H9 (cell line): ENCODE measurements at regions not wholly inside any gene's neighbourhood (a gene's known extent, or its start where the extent isn't known, plus 50 kb on each side); places are given as distances from the start of the nearest gene placed in this dataset.

Experiments
- DNase-seq: peaks from one replicate; pipeline ENCODE4 v3.0.0-alpha.2; 2017
- H2AFZ ChIP-seq: one replicate; pipeline ENCODE4 v1.6.1; 2013; ENCODE audit warnings: mild to moderate bottlenecking, low read length, control low read depth, moderate library complexity
- H2AK5ac ChIP-seq: 2 replicates; pipeline ENCODE4 v1.6.1; 2013; ENCODE audit warnings: low read length, control low read depth, mixed read lengths; ENCODE audit not compliant: insufficient read length
- H2BK120ac ChIP-seq: one replicate; pipeline ENCODE4 v1.6.1; 2013; ENCODE audit warnings: low read depth, mild to moderate bottlenecking, low read length, control low read depth, inconsistent platforms; ENCODE audit not compliant: poor library complexity, severe bottlenecking
- H2BK12ac ChIP-seq: 2 replicates; pipeline ENCODE4 v1.6.1; 2013; ENCODE audit warnings: low read length, control low read depth, mixed read lengths, low read depth; ENCODE audit not compliant: insufficient read length
- H2BK15ac ChIP-seq: 2 replicates; pipeline ENCODE4 v1.6.1; 2013; ENCODE audit warnings: low read depth, low read length, control low read depth
- H2BK20ac ChIP-seq: one replicate; pipeline ENCODE4 v1.6.1; 2013; ENCODE audit warnings: low read depth, mild to moderate bottlenecking, low read length, control low read depth, inconsistent platforms; ENCODE audit not compliant: poor library complexity, severe bottlenecking
- H2BK5ac ChIP-seq: 2 replicates; pipeline ENCODE4 v1.6.1; 2013; ENCODE audit warnings: low read length, control low read depth, mixed read lengths; ENCODE audit not compliant: insufficient read length
- H3K14ac ChIP-seq: 2 replicates; pipeline ENCODE4 v1.6.1; 2013; ENCODE audit warnings: low read length, control low read depth; ENCODE audit not compliant: insufficient read depth
- H3K18ac ChIP-seq: 2 replicates; pipeline ENCODE4 v1.6.1; 2013; ENCODE audit warnings: low read depth, mild to moderate bottlenecking, mixed read lengths, low read length, control low read depth; ENCODE audit not compliant: insufficient read length
- H3K23ac ChIP-seq: 2 replicates; pipeline ENCODE4 v1.6.1; 2013; ENCODE audit warnings: low read length, control low read depth, mixed read lengths, low read depth; ENCODE audit not compliant: insufficient read length
- H3K23me2 ChIP-seq: 2 replicates; pipeline ENCODE4 v1.6.1; 2013; ENCODE audit warnings: low read depth, mild to moderate bottlenecking, mixed read lengths, low read length, control low read depth; ENCODE audit not compliant: insufficient read length, poor library complexity, severe bottlenecking
- H3K27ac ChIP-seq: 2 replicates; pipeline ENCODE4 v1.5.1; 2013; ENCODE audit warnings: low read length, control low read depth, mixed read lengths, low read depth; ENCODE audit not compliant: insufficient read length
- H3K27me3 ChIP-seq: 2 replicates; pipeline ENCODE4 v1.6.1; 2013; ENCODE audit warnings: low read length, control low read depth, inconsistent platforms; ENCODE audit not compliant: insufficient read depth
- H3K4ac ChIP-seq: 2 replicates; pipeline ENCODE4 v1.6.1; 2013; ENCODE audit warnings: low read depth, mild to moderate bottlenecking, control low read depth, inconsistent platforms, low read length, moderate library complexity
- H3K4me1 ChIP-seq: 2 replicates; pipeline ENCODE4 v1.6.1; 2013; ENCODE audit warnings: low read length, control low read depth, inconsistent platforms; ENCODE audit not compliant: insufficient read depth
- H3K4me2 ChIP-seq: 2 replicates; pipeline ENCODE4 v1.6.1; 2013; ENCODE audit warnings: low read length, control low read depth, mixed read lengths; ENCODE audit not compliant: insufficient read length, insufficient read depth
- H3K56ac ChIP-seq: 2 replicates; pipeline ENCODE4 v1.6.1; 2013; ENCODE audit warnings: low read depth, mild to moderate bottlenecking, mixed read lengths, low read length, control low read depth; ENCODE audit not compliant: insufficient read length
- H3K79me1 ChIP-seq: 2 replicates; pipeline ENCODE4 v1.6.1; 2013; ENCODE audit warnings: low read depth, mild to moderate bottlenecking, moderate library complexity, low read length, control low read depth, inconsistent platforms; ENCODE audit not compliant: insufficient read depth, poor library complexity, severe bottlenecking
- H3K79me2 ChIP-seq: 2 replicates; pipeline ENCODE4 v1.6.1; 2013; ENCODE audit warnings: low read length, control low read depth, inconsistent platforms; ENCODE audit not compliant: insufficient read depth
- H3K9ac ChIP-seq: 2 replicates; pipeline ENCODE4 v1.6.1; 2013; ENCODE audit warnings: low read length, control low read depth, mixed read lengths; ENCODE audit not compliant: insufficient read length; ENCODE audit errors: extremely low read depth
- H3K9me3 ChIP-seq: one replicate; pipeline ENCODE4 v1.6.1; 2013; ENCODE audit warnings: low read depth, low read length, inconsistent platforms; ENCODE audit not compliant: control insufficient read depth
- H3T11ph ChIP-seq: one replicate; pipeline ENCODE4 v1.6.1; 2013; ENCODE audit warnings: mild to moderate bottlenecking, low read length, control low read depth, inconsistent platforms
- H4K20me1 ChIP-seq: one replicate; pipeline ENCODE4 v1.6.1; 2013; ENCODE audit not compliant: control insufficient read depth, insufficient read length, insufficient read depth
- H4K5ac ChIP-seq: 2 replicates; pipeline ENCODE4 v1.6.1; 2013; ENCODE audit warnings: low read depth, mild to moderate bottlenecking, mixed read lengths, low read length, control low read depth; ENCODE audit not compliant: insufficient read length
- H4K8ac ChIP-seq: replicated peaks from 2 replicates; pipeline ENCODE4 v1.6.1; 2013; ENCODE audit warnings: low read length, control low read depth, mixed read lengths, low read depth; ENCODE audit not compliant: insufficient read length
- H4K91ac ChIP-seq: 2 replicates; pipeline ENCODE4 v1.6.1; 2013; ENCODE audit warnings: low read depth, mild to moderate bottlenecking, moderate library complexity, mixed read lengths, low read length, control low read depth; ENCODE audit not compliant: insufficient read length
- H3K27ac Mint-ChIP-seq, 3 experiments: 2 replicates in 2 of 3; 3 replicates in 1 of 3; pipeline ENCODE4 v1.8.0; 2020 to 2021; ENCODE audit warnings: mixed read lengths in 3 of 3, mild to moderate bottlenecking in 1 of 3, moderate library complexity in 1 of 3
- H3K27me3 Mint-ChIP-seq: 2 replicates; pipeline ENCODE4 v1.8.0; 2021; ENCODE audit warnings: low read depth, mild to moderate bottlenecking, moderate library complexity, mixed read lengths
- H3K36me3 Mint-ChIP-seq, 3 experiments: 2 replicates in 2 of 3; 3 replicates in 1 of 3; pipeline ENCODE4 v1.8.0; 2020 to 2021; ENCODE audit warnings: low read depth in 3 of 3, mixed read lengths in 3 of 3; ENCODE audit not compliant: insufficient read depth in 1 of 3
- H3K4me1 Mint-ChIP-seq, 2 experiments: 2 replicates each; pipeline ENCODE4 v1.8.0; 2020; ENCODE audit warnings: mixed read lengths in 2 of 2
- H3K4me3 Mint-ChIP-seq, 2 experiments: 2 replicates in 1 of 2; 3 replicates in 1 of 2; pipeline ENCODE4 v1.8.0; 2020 to 2021; ENCODE audit warnings: mild to moderate bottlenecking in 2 of 2, mixed read lengths in 2 of 2, moderate library complexity in 1 of 2
- H3K9me3 Mint-ChIP-seq, 2 experiments: 2 replicates in 1 of 2; 3 replicates in 1 of 2; pipeline ENCODE4 v1.8.0; 2020; ENCODE audit warnings: mild to moderate bottlenecking in 2 of 2, mixed read lengths in 2 of 2, moderate library complexity in 1 of 2
- WGBS: extraction: QIAGEN DNeasy Blood & Tissue Kit; methylation state at CpG from one replicate; pipeline ENCODE4 v1.1.7; 2013; ENCODE audit warnings: missing lambda C conversion rate, low lambda C conversion rate, mixed read lengths; ENCODE audit not compliant: insufficient read length; ENCODE audit errors: extremely low coverage; 5-methylcytosine and 5-hydroxymethylcytosine counted together
- TF ChIP-seq, protein P1 (sequence below): fragments of 200-600 bp; sonication (generic); conservative IDR thresholded peaks from 3 replicates; pipeline ENCODE4 v1.8.0; 2021; ENCODE audit warnings: antibody characterized with exemption, mild to moderate bottlenecking

DNA sequence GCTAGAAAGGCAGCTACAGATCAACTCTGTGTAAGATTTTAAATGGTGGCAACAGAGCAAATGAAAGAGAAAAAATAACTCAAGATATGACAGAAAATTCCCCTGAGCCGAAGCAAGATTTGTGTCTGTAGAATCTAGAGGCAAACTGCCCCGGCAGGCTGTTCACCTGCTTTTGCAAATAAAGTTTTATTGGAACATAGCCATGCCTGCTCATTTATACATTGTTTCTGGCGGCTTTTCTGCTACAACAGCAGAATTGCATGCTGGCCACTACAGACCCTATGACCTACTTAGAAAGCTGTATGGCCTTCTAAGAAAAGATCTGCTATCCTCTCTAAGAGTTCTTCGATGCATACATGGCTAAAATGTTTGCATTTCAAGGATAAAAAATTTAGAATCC, 119.5 kb downstream of the SALL1 start:
- Histone ChIP-seq H3K4ac (no peak overlapping the region), H2BK20ac (no peak overlapping the region), H4K91ac (no peak overlapping the region), H3K23me2 (no peaks in the 10 kb centered on the region), H3K27ac (no peak overlapping the region), H3K79me1 (no peaks in the 10 kb centered on the region), H3K9ac (no peak overlapping the region), H4K20me1 (no peaks in the 10 kb centered on the region), H4K8ac (no peak overlapping the region), H3K23ac (no peak overlapping the region), H3K4me1 (peaks cover 9% of the 10 kb centered on the region; the same call in 1 of the 2 replicates), H4K5ac (no peak overlapping the region), H2AK5ac (no peak overlapping the region), H3T11ph (no peak overlapping the region), H2BK120ac (no peak overlapping the region), H2BK12ac (no peak overlapping the region), H3K56ac (no peak overlapping the region), H3K18ac (no peak overlapping the region), H2BK15ac (no peak overlapping the region), H3K79me2 (no peaks in the 10 kb centered on the region), H3K9me3 (no peaks in the 10 kb centered on the region), H3K4me2 (no peak overlapping the region), H2BK5ac (no peak overlapping the region), H3K27me3 (no peaks in the 10 kb centered on the region), H3K14ac (no peak overlapping the region), H2AFZ (no peak overlapping the region)
- TF ChIP-seq, protein P1, sequence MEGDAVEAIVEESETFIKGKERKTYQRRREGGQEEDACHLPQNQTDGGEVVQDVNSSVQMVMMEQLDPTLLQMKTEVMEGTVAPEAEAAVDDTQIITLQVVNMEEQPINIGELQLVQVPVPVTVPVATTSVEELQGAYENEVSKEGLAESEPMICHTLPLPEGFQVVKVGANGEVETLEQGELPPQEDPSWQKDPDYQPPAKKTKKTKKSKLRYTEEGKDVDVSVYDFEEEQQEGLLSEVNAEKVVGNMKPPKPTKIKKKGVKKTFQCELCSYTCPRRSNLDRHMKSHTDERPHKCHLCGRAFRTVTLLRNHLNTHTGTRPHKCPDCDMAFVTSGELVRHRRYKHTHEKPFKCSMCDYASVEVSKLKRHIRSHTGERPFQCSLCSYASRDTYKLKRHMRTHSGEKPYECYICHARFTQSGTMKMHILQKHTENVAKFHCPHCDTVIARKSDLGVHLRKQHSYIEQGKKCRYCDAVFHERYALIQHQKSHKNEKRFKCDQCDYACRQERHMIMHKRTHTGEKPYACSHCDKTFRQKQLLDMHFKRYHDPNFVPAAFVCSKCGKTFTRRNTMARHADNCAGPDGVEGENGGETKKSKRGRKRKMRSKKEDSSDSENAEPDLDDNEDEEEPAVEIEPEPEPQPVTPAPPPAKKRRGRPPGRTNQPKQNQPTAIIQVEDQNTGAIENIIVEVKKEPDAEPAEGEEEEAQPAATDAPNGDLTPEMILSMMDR, result no peak
- Mint-ChIP-seq H3K9me3 (no peaks in the 10 kb centered on the region), H3K27ac (no peak overlapping the region), H3K36me3 (no peaks in the 10 kb centered on the region), H3K4me3 (no peak overlapping the region), H3K4me1 (peaks cover 17 to 24% of the 10 kb centered on the region in 2 experiments), H3K27me3 (peaks cover 5% of the 10 kb centered on the region)
- DNase-seq, result no peak
- no CpG with 5 or more reads among the region's 4 CpGs for WGBS
